Astrocyte of the spinal cord (primary cell): ENCODE measurements at regions not wholly inside any gene's neighbourhood (a gene's known extent, or its start where the extent isn't known, plus 50 kb on each side); places are given as distances from the start of the nearest gene placed in this dataset.

Source experiments
- DNase-seq: peaks from one replicate; pipeline ENCODE4 v3.0.0; 2011; ENCODE audit warnings: low read depth, low spot score
- H3K4me3 ChIP-seq: 2 replicates; pipeline ENCODE4 v1.5.1; 2011; ENCODE audit warnings: low read depth, mild to moderate bottlenecking, low read length, moderate library complexity
- CTCF ChIP-seq: IDR thresholded peaks from 2 replicates; pipeline ENCODE4 v1.5.1; 2012; ENCODE audit warnings: low read depth, mild to moderate bottlenecking, low read length, inconsistent platforms
- in situ Hi-C: cut with HindIII; loops from 2 replicates; pipeline ENCODE4 v1.10.0; 2017; ENCODE audit warnings: low sequenced_read_pairs

GRCh38 chr13:34765446-34766180, 176.5 kb upstream of the NBEA start:
- no peak for DNase-seq
- no peak overlapping the region for H3K4me3 ChIP-seq
- in situ Hi-C loops, result no loop called here
- TF ChIP-seq CTCF, result no peak

- DNase-seq, result no peak
- in situ Hi-C loops, result no loop called here
- TF ChIP-seq CTCF, result no peak
These were observed 174.3 kb upstream of the NBEA start for GRCh38 chr13:34767778-34768177.

GRCh38 chr13:34772206-34772605, 169.9 kb upstream of the NBEA start:
- DNase-seq, result no peak
- TF ChIP-seq CTCF, result no peak
- in situ Hi-C loops, result no loop called here
- H3K4me3 ChIP-seq, result no peak overlapping the region

More at GRCh38 chr13:34767778-34768177, 174.3 kb upstream of the NBEA start:
- H3K4me3 ChIP-seq, result no peak overlapping the region

GRCh38 chr13:34772881-34773280, 169.2 kb upstream of the NBEA start:
- in situ Hi-C loops, result no loop called here
- no peak for TF ChIP-seq CTCF
- no peak for DNase-seq

GRCh38 chr13:34776390-34776981, 165.6 kb upstream of the NBEA start:
- in situ Hi-C loops, result no loop called here
- DNase-seq, result no peak
- TF ChIP-seq CTCF, result no peak
- H3K4me3 ChIP-seq, result no peak overlapping the region

More at GRCh38 chr13:34772881-34773280, 169.2 kb upstream of the NBEA start:
- no peak overlapping the region for H3K4me3 ChIP-seq

GRCh38 chr13:34777089-34777913, 164.8 kb upstream of the NBEA start:
- H3K4me3 ChIP-seq, result no peak overlapping the region
- in situ Hi-C loops, result no loop called here
- DNase-seq, result no peak
- no peak for TF ChIP-seq CTCF
